ENCODE measurements at regions not wholly inside any gene's neighbourhood (a gene's known extent, or its start where the extent isn't known, plus 50 kb on each side); places are given as distances from the start of the nearest gene placed in this dataset.
"Not testable (repeated sequence)": the region's sequence is repeated elsewhere in the genome, so short reads cannot be mapped to it uniquely, and the experiment has no call there.

- not testable (repeated sequence) for DNase-seq (ENCODE audit: low spot score)
Observed at GRCh38 chr4:123026015-123026414, 103.6 kb upstream of the NUDT6 start.

- DNase-seq (ENCODE audit: low spot score), result no peak
Observed at GRCh38 chr4:123031664-123032063, 109.3 kb upstream of the NUDT6 start.

GRCh38 chr4:123034023-123034422 is 111.6 kb upstream of the NUDT6 start:
- DNase-seq (ENCODE audit: low spot score), result no peak

- DNase-seq (ENCODE audit: low spot score), result no peak
Observed at GRCh38 chr4:123035239-123035638, 112.8 kb upstream of the NUDT6 start.

- DNase-seq (ENCODE audit: low spot score), result no peak
Observed at GRCh38 chr4:123037804-123038203, 115.4 kb upstream of the NUDT6 start.

GRCh38 chr4:123042095-123042494 is 119.7 kb upstream of the NUDT6 start:
- DNase-seq (ENCODE audit: low spot score), result no peak

GRCh38 chr4:123043013-123043412 is 120.6 kb upstream of the NUDT6 start:
- DNase-seq (ENCODE audit: low spot score), result no peak

- no peak for DNase-seq (ENCODE audit: low spot score)
Observed at GRCh38 chr4:123043793-123044425, 121.5 kb upstream of the NUDT6 start.

- DNase-seq (ENCODE audit: low spot score), result no peak
Observed at GRCh38 chr4:123046096-123046495, 123.7 kb upstream of the NUDT6 start.

- DNase-seq (ENCODE audit: low spot score), result no peak
Observed at GRCh38 chr4:123050018-123050417, 127.6 kb upstream of the NUDT6 start.

- DNase-seq (ENCODE audit: low spot score), result no peak
Observed at GRCh38 chr4:123052007-123052406, 129.6 kb upstream of the NUDT6 start.

GRCh38 chr4:123055943-123056342 is 133.5 kb upstream of the NUDT6 start:
- DNase-seq (ENCODE audit: low spot score), result no peak

- DNase-seq (ENCODE audit: low spot score), result no peak
Observed at GRCh38 chr4:123060039-123060770, 137.8 kb upstream of the NUDT6 start.

- DNase-seq (ENCODE audit: low spot score), result no peak
Observed at GRCh38 chr4:123064390-123064789, 142.0 kb upstream of the NUDT6 start.

GRCh38 chr4:123068081-123068480 is 145.7 kb upstream of the NUDT6 start:
- DNase-seq (ENCODE audit: low spot score), result no peak

- DNase-seq (ENCODE audit: low spot score), result no peak
Observed at GRCh38 chr4:123072060-123072459, 149.7 kb upstream of the NUDT6 start.

GRCh38 chr4:123073650-123074049 is 151.3 kb upstream of the NUDT6 start:
- DNase-seq (ENCODE audit: low spot score), result no peak

- DNase-seq (ENCODE audit: low spot score), result no peak
Observed at GRCh38 chr4:123077330-123077729, 154.9 kb upstream of the NUDT6 start.

- no peak for DNase-seq (ENCODE audit: low spot score)
Observed at GRCh38 chr4:123081971-123082370, 159.6 kb upstream of the NUDT6 start.

GRCh38 chr4:123083646-123084045 is 161.2 kb upstream of the NUDT6 start:
- no peak for DNase-seq (ENCODE audit: low spot score)

GRCh38 chr4:123088501-123088900 is 166.1 kb upstream of the NUDT6 start:
- no peak for DNase-seq (ENCODE audit: low spot score)

- DNase-seq (ENCODE audit: low spot score), result no peak
Observed at GRCh38 chr4:123090886-123091285, 168.5 kb upstream of the NUDT6 start.

- DNase-seq (ENCODE audit: low spot score), result no peak
Observed at GRCh38 chr4:123092586-123092985, 170.2 kb upstream of the NUDT6 start.

GRCh38 chr4:123093236-123093635 is 170.8 kb upstream of the NUDT6 start:
- DNase-seq (ENCODE audit: low spot score), result no peak
